ENCODE measurements at regions not wholly inside any gene's neighbourhood (a gene's known extent, or its start where the extent isn't known, plus 50 kb on each side); places are given as distances from the start of the nearest gene placed in this dataset.

GRCh38 chr4:151895671-151896070 is 134.9 kb upstream of the GATB start:
- Histone ChIP-seq H3K36me3 (ENCODE audit: insufficient read depth) (no peaks in the 10 kb centered on the region), H4K20me1 (ENCODE audit: insufficient read depth) (no peaks in the 10 kb centered on the region), H3K9ac (no peak overlapping the region), H3K4me2 (no peak overlapping the region), H3K27ac (no peak overlapping the region), H3K79me2 (ENCODE audit: insufficient read depth, low read depth) (no peaks in the 10 kb centered on the region), H3K27me3 (ENCODE audit: insufficient read depth, low read depth) (no peaks in the 10 kb centered on the region), H2AFZ (ENCODE audit: low read depth) (no peak overlapping the region), H3K4me3 (IDR thresholded peaks at IDR 0.05; ENCODE audit: insufficient read depth, low read depth, low read length) (no peak overlapping the region), H3K4me1 (ENCODE audit: low read depth, poor library complexity, severe bottlenecking) (no peaks in the 10 kb centered on the region)
- TF ChIP-seq, protein P1, sequence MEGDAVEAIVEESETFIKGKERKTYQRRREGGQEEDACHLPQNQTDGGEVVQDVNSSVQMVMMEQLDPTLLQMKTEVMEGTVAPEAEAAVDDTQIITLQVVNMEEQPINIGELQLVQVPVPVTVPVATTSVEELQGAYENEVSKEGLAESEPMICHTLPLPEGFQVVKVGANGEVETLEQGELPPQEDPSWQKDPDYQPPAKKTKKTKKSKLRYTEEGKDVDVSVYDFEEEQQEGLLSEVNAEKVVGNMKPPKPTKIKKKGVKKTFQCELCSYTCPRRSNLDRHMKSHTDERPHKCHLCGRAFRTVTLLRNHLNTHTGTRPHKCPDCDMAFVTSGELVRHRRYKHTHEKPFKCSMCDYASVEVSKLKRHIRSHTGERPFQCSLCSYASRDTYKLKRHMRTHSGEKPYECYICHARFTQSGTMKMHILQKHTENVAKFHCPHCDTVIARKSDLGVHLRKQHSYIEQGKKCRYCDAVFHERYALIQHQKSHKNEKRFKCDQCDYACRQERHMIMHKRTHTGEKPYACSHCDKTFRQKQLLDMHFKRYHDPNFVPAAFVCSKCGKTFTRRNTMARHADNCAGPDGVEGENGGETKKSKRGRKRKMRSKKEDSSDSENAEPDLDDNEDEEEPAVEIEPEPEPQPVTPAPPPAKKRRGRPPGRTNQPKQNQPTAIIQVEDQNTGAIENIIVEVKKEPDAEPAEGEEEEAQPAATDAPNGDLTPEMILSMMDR (conservative IDR thresholded peaks at IDR 0.05; ENCODE audit: low read depth, low read length), result no peak

DNA sequence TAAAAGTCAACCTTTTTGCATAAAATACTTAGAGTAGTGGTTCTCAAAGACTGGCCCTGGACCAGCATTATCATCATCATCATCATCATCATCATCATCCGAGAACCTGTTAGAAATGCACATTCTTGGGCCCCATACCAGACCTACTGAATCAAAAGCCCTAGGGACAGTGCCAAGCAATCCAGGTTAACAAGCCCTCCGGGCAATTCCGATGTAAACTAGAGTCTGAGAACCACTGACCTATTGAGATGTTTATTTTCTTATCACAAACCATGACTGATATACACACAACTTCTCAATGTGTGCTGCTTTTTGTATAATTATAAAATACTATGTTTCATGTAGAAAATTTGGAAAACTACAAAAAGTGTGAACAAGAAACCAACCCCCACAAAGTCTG is 133.4 kb upstream of the GATB start:
- Histone ChIP-seq H4K20me1 (ENCODE audit: insufficient read depth) (no peaks in the 10 kb centered on the region), H3K4me2 (no peak overlapping the region), H2AFZ (ENCODE audit: low read depth) (no peak overlapping the region), H3K4me1 (ENCODE audit: low read depth, poor library complexity, severe bottlenecking) (no peaks in the 10 kb centered on the region), H3K27me3 (ENCODE audit: insufficient read depth, low read depth) (no peaks in the 10 kb centered on the region), H3K4me3 (IDR thresholded peaks at IDR 0.05; ENCODE audit: insufficient read depth, low read depth, low read length) (no peak overlapping the region), H3K27ac (no peak overlapping the region), H3K36me3 (ENCODE audit: insufficient read depth) (no peaks in the 10 kb centered on the region), H3K79me2 (ENCODE audit: insufficient read depth, low read depth) (no peaks in the 10 kb centered on the region), H3K9ac (no peak overlapping the region)
- TF ChIP-seq, protein P1 (conservative IDR thresholded peaks at IDR 0.05; ENCODE audit: low read depth, low read length), result no peak

- no peaks in the 10 kb centered on the region for H3K27me3 ChIP-seq (ENCODE audit: insufficient read depth, low read depth)
- H3K4me2 ChIP-seq, result no peak overlapping the region
- H3K27ac ChIP-seq, result no peak overlapping the region
- no peaks in the 10 kb centered on the region for H4K20me1 ChIP-seq (ENCODE audit: insufficient read depth)
- no peak overlapping the region for H3K4me3 ChIP-seq (IDR thresholded peaks at IDR 0.05; ENCODE audit: insufficient read depth, low read depth, low read length)
- H3K36me3 ChIP-seq (ENCODE audit: insufficient read depth), result no peaks in the 10 kb centered on the region
- H3K9ac ChIP-seq, result no peak overlapping the region
- peaks cover 9% of the 10 kb centered on the region for H3K4me1 ChIP-seq (ENCODE audit: low read depth, poor library complexity, severe bottlenecking)
- TF ChIP-seq, protein P1 (conservative IDR thresholded peaks at IDR 0.05; ENCODE audit: low read depth, low read length), result no peak
- H3K79me2 ChIP-seq (ENCODE audit: insufficient read depth, low read depth), result no peaks in the 10 kb centered on the region
- no peak overlapping the region for H2AFZ ChIP-seq (ENCODE audit: low read depth)
Observed at GRCh38 chr4:151888367-151888866, 127.6 kb upstream of the GATB start.

- no peak overlapping the region for H2AFZ ChIP-seq (ENCODE audit: low read depth)
- peaks cover 9% of the 10 kb centered on the region for H3K4me1 ChIP-seq (ENCODE audit: low read depth, poor library complexity, severe bottlenecking)
- no peaks in the 10 kb centered on the region for H3K79me2 ChIP-seq (ENCODE audit: insufficient read depth, low read depth)
- no peaks in the 10 kb centered on the region for H4K20me1 ChIP-seq (ENCODE audit: insufficient read depth)
- H3K4me2 ChIP-seq, result no peak overlapping the region
- H3K36me3 ChIP-seq (ENCODE audit: insufficient read depth), result no peaks in the 10 kb centered on the region
- H3K27ac ChIP-seq, result no peak overlapping the region
- H3K9ac ChIP-seq, result no peak overlapping the region
- no peaks in the 10 kb centered on the region for H3K27me3 ChIP-seq (ENCODE audit: insufficient read depth, low read depth)
- H3K4me3 ChIP-seq (IDR thresholded peaks at IDR 0.05; ENCODE audit: insufficient read depth, low read depth, low read length), result no peak overlapping the region
- TF ChIP-seq, protein P1 (conservative IDR thresholded peaks at IDR 0.05; ENCODE audit: low read depth, low read length), result no peak
Observed at GRCh38 chr4:151887816-151888180, 127.0 kb upstream of the GATB start.
